ENCODE measurements at regions not wholly inside any gene's neighbourhood (a gene's known extent, or its start where the extent isn't known, plus 50 kb on each side); places are given as distances from the start of the nearest gene placed in this dataset.

GRCh38 chr4:133379681-133380438 is 230.8 kb downstream of the PCDH10 start:
- Histone ChIP-seq H3K9ac (no peak overlapping the region), H3K9me2 (ENCODE audit: insufficient read depth) (no peaks in the 10 kb centered on the region), H4K20me1 (ENCODE audit: insufficient read depth) (no peaks in the 10 kb centered on the region), H3K9me3 (ENCODE audit: low read depth) (no peaks in the 10 kb centered on the region), H3K27ac (no peak overlapping the region), H3K4me2 (ENCODE audit: unreplicated experiment) (no peak overlapping the region), H3F3A (ENCODE audit: insufficient read depth) (no peaks in the 10 kb centered on the region), H3K4me1 (ENCODE audit: insufficient read depth) (no peaks in the 10 kb centered on the region), H3K36me3 (ENCODE audit: low read depth) (no peaks in the 10 kb centered on the region), H3K27me3 (replicated peaks; ENCODE audit: insufficient read depth) (no peaks in the 10 kb centered on the region), H3K79me2 (ENCODE audit: insufficient read depth) (no peaks in the 10 kb centered on the region), H3K4me3 (no peak overlapping the region), H2AFZ (no peak overlapping the region)
- TF ChIP-seq EZH2 (IDR thresholded peaks at IDR 0.05; ENCODE audit: insufficient read depth, poor library complexity, severe bottlenecking) (no peak), EZH2phosphoT487 (IDR thresholded peaks at IDR 0.05; ENCODE audit: insufficient read depth, low read depth) (no peak)
- 51 to 60% methylated on average over 22 of the region's 22 CpGs for WGBS, 2 experiments (ENCODE audit: low coverage in 1 of 2, low lambda C conversion rate in 2 of 2, missing lambda C conversion rate in 2 of 2)
- in situ Hi-C loops (cut with MboI), result no loop called here
- no peak for DNase-seq

- in situ Hi-C loops (cut with MboI), result no loop called here
- Histone ChIP-seq H3K9ac (no peak overlapping the region), H3K4me1 (ENCODE audit: insufficient read depth) (no peaks in the 10 kb centered on the region), H3K9me3 (ENCODE audit: low read depth) (no peaks in the 10 kb centered on the region), H3K27ac (no peak overlapping the region), H3K36me3 (ENCODE audit: low read depth) (no peaks in the 10 kb centered on the region), H2AFZ (no peak overlapping the region), H3K4me3 (no peak overlapping the region), H3K27me3 (replicated peaks; ENCODE audit: insufficient read depth) (no peaks in the 10 kb centered on the region), H3K79me2 (ENCODE audit: insufficient read depth) (no peaks in the 10 kb centered on the region), H3F3A (ENCODE audit: insufficient read depth) (no peaks in the 10 kb centered on the region), H3K9me2 (ENCODE audit: insufficient read depth) (no peaks in the 10 kb centered on the region), H4K20me1 (ENCODE audit: insufficient read depth) (no peaks in the 10 kb centered on the region), H3K4me2 (ENCODE audit: unreplicated experiment) (no peak overlapping the region)
- 17 to 32% methylated on average over 2 of the region's 2 CpGs for WGBS, 2 experiments (ENCODE audit: low coverage in 1 of 2, low lambda C conversion rate in 2 of 2, missing lambda C conversion rate in 2 of 2)
- DNase-seq, result no peak
- no peak for TF ChIP-seq EZH2phosphoT487 (IDR thresholded peaks at IDR 0.05; ENCODE audit: insufficient read depth, low read depth)
Observed at GRCh38 chr4:133377286-133377685, 228.2 kb downstream of the PCDH10 start.

GRCh38 chr4:133372699-133373098 is 223.6 kb downstream of the PCDH10 start:
- H3K36me3 ChIP-seq (ENCODE audit: low read depth), result no peaks in the 10 kb centered on the region
- DNase-seq, result no peak
- no peaks in the 10 kb centered on the region for H3K27me3 ChIP-seq (replicated peaks; ENCODE audit: insufficient read depth)

GRCh38 chr4:133355633-133356032 is 206.5 kb downstream of the PCDH10 start:
- Histone ChIP-seq H3F3A (ENCODE audit: insufficient read depth) (no peaks in the 10 kb centered on the region), H4K20me1 (ENCODE audit: insufficient read depth) (no peaks in the 10 kb centered on the region), H3K79me2 (ENCODE audit: insufficient read depth) (no peaks in the 10 kb centered on the region), H3K9me2 (ENCODE audit: insufficient read depth) (no peaks in the 10 kb centered on the region), H3K27me3 (replicated peaks; ENCODE audit: insufficient read depth) (no peaks in the 10 kb centered on the region), H2AFZ (no peak overlapping the region), H3K4me2 (ENCODE audit: unreplicated experiment) (no peak overlapping the region), H3K4me3 (no peak overlapping the region), H3K9ac (no peak overlapping the region), H3K27ac (no peak overlapping the region), H3K9me3 (ENCODE audit: low read depth) (no peaks in the 10 kb centered on the region), H3K36me3 (ENCODE audit: low read depth) (no peaks in the 10 kb centered on the region), H3K4me1 (ENCODE audit: insufficient read depth) (no peaks in the 10 kb centered on the region)
- DNase-seq, result no peak
- in situ Hi-C loops (cut with MboI), result no loop called here
- 24 to 30% methylated on average over 3 of the region's 3 CpGs for WGBS, 2 experiments (ENCODE audit: low coverage in 1 of 2, low lambda C conversion rate in 2 of 2, missing lambda C conversion rate in 2 of 2)
- TF ChIP-seq EZH2phosphoT487 (IDR thresholded peaks at IDR 0.05; ENCODE audit: insufficient read depth, low read depth) (no peak), EZH2 (IDR thresholded peaks at IDR 0.05; ENCODE audit: insufficient read depth, poor library complexity, severe bottlenecking) (no peak)

More at GRCh38 chr4:133372699-133373098, 223.6 kb downstream of the PCDH10 start:
- Histone ChIP-seq H3F3A (ENCODE audit: insufficient read depth) (no peaks in the 10 kb centered on the region), H3K4me2 (ENCODE audit: unreplicated experiment) (no peak overlapping the region), H3K9ac (no peak overlapping the region), H4K20me1 (ENCODE audit: insufficient read depth) (no peaks in the 10 kb centered on the region), H3K9me2 (ENCODE audit: insufficient read depth) (no peaks in the 10 kb centered on the region), H3K27ac (no peak overlapping the region), H3K4me1 (ENCODE audit: insufficient read depth) (no peaks in the 10 kb centered on the region), H3K9me3 (ENCODE audit: low read depth) (no peaks in the 10 kb centered on the region), H3K79me2 (ENCODE audit: insufficient read depth) (no peaks in the 10 kb centered on the region), H2AFZ (no peak overlapping the region), H3K4me3 (no peak overlapping the region)
- no peak for TF ChIP-seq EZH2 (IDR thresholded peaks at IDR 0.05; ENCODE audit: insufficient read depth, poor library complexity, severe bottlenecking)
- no peak for TF ChIP-seq EZH2phosphoT487 (IDR thresholded peaks at IDR 0.05; ENCODE audit: insufficient read depth, low read depth)
- in situ Hi-C loops (cut with MboI), result no loop called here
- 12 to 14% methylated on average over 2 of the region's 2 CpGs for WGBS, 2 experiments (ENCODE audit: low coverage in 1 of 2, low lambda C conversion rate in 2 of 2, missing lambda C conversion rate in 2 of 2)

Data from GM23248 (cell line).